Omental fat pad (tissue), 3 donors: ENCODE measurements at regions not wholly inside any gene's neighbourhood (a gene's known extent, or its start where the extent isn't known, plus 50 kb on each side); places are given as distances from the start of the nearest gene placed in this dataset.

ENCODE experiments used
- ATAC-seq: fragments of 150-250 bp; one replicate; pipeline ENCODE4 v1.9.1; 2016; ENCODE audit warnings: mild to moderate bottlenecking, moderate library complexity; ENCODE audit not compliant: low FRiP score
- DNase-seq: peaks from one replicate; pipeline ENCODE4 v3.0.0-alpha.2; 2019; ENCODE audit warnings: low spot score
- TF ChIP-seq, protein P1 (sequence below), 3 donors: fragments of 450-650 bp; IDR thresholded peaks; one replicate each; pipeline ENCODE4 v1.5.1; 2016 to 2017; ENCODE audit warnings: antibody characterized with exemption in 3 of 3, mild to moderate bottlenecking in 3 of 3, moderate library complexity in 2 of 3

DNA sequence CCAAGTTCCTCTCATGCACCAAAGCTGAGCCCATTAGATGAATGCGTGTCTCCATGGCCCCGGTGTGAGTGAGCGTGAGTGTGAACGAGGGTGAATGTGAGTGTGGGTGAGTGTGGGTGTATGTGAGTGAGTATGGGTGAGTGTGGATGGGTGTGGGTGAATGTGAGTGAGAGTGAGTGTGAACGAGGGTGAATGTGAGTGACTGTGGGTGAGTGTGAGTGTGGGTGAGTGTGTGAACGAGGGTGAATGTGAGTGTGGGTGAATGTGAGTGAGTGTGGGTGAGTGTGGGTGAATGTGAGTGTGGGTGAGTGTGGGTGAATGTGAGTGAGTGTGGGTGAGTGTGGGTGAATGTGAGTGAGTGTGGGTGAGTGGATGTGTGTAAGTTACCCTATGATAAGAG lies 1521.8 kb upstream of the TENM3 start:
- ATAC-seq (no peak), DNase-seq (no peak)
- TF ChIP-seq, protein P1, sequence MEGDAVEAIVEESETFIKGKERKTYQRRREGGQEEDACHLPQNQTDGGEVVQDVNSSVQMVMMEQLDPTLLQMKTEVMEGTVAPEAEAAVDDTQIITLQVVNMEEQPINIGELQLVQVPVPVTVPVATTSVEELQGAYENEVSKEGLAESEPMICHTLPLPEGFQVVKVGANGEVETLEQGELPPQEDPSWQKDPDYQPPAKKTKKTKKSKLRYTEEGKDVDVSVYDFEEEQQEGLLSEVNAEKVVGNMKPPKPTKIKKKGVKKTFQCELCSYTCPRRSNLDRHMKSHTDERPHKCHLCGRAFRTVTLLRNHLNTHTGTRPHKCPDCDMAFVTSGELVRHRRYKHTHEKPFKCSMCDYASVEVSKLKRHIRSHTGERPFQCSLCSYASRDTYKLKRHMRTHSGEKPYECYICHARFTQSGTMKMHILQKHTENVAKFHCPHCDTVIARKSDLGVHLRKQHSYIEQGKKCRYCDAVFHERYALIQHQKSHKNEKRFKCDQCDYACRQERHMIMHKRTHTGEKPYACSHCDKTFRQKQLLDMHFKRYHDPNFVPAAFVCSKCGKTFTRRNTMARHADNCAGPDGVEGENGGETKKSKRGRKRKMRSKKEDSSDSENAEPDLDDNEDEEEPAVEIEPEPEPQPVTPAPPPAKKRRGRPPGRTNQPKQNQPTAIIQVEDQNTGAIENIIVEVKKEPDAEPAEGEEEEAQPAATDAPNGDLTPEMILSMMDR (IDR thresholded peaks at IDR 0.05) = no peak

DNA sequence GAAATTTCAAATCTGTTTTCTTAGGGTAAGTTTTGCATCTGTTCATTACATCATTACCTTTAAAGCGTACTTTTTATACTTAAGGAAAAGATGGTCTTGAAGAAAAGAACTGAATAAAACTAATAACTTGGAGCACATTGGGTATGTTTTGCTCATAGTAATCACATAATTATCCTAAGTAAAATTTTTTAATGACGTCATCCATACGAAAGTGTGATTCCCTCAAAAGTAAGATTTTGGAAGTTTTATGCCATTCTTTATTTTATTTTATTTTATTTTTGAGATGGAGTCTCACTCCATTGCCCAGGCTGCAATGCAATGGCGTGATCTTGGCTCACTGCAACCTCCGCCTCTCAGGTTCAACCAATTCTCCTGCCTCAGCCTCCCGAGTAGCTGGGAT lies 1516.6 kb upstream of the TENM3 start:
- no peak for ATAC-seq
- TF ChIP-seq, protein P1 (IDR thresholded peaks at IDR 0.05) = no peak

DNA sequence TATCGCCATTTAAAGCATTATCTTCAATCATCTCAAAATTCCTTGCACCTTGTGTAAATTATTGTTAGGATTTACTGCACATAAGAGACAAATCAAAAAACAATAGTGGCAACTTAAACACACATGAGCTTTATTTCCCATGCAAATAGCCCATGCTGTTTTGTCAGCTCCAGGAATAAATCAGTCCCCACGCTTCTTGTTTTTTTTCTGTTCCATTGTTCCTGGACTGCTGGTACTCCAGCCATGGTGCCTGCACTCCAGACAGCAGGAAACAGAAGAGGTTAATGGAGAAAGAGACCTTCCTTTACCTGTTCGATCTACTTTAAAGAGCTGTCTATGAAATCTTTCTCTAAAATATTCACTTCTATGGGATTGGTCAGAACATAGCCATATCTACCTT lies 1515.7 kb upstream of the TENM3 start:
- no peak for ATAC-seq
- no peak for DNase-seq

More for the DNA sequence above, 1516.6 kb upstream of the TENM3 start:
- no peak for DNase-seq

DNA sequence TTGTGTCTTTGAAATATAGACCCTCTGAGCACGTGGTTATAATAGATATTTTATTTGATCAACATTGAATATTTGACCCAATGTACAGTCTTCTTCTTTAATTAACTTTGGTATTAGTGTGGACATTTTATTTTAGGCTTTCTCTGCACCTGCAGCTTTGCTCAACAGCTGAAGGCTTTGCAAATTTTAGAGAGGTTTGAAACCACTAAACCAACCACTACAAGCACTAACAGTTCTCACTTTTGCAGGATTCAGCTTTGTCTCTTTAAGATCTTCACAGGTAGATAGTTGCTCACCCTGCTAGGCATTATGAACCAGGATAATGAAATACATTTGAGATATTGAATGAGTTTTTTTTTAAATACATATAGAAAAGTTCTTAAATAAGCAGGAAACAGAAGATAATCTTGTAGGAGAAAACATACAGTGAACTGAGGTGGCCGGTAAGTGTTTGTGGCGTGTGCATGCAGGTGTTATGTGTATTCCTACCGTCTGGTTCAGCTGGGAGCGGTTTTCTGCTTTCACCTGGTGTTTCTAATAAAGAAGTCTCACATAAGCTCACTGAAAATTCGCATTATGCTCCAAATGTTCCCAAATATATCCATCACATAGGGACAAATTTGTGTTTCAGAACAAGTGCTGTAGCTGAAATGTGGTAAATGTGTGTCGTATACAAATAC lies 1508.3 kb upstream of the TENM3 start:
- ATAC-seq (no peak), DNase-seq (no peak)
- TF ChIP-seq, protein P1 (IDR thresholded peaks at IDR 0.05) = no peak

More for the DNA sequence above, 1515.7 kb upstream of the TENM3 start:
- TF ChIP-seq, protein P1 (IDR thresholded peaks at IDR 0.05) = no peak

DNA sequence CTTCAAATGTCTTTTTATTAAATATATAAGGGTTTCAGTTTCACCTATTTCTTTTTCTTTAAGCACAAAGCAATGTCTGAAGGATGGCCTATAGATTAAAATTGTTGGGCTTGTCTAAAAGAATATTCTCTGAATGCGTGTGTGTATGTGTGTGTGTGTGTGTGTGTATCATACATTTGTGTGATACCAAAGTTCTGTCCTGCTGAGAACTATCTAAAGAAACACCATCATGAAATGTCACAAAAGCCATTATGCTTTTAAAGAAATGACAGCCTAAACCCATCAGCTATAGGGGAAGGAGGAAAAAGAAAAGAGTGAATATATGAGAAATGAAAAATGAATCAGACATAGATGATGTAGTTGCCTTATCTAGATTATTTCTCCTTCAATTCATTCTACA lies 1501.5 kb upstream of the TENM3 start:
- no peak for DNase-seq
- TF ChIP-seq, protein P1 (IDR thresholded peaks at IDR 0.05) = no peak
- no peak for ATAC-seq

GRCh38 chr4:180745019-180745418 lies 1498.2 kb upstream of the TENM3 start:
- DNase-seq (no peak), ATAC-seq (no peak)
- TF ChIP-seq, protein P1 (IDR thresholded peaks at IDR 0.05) = no peak

DNA sequence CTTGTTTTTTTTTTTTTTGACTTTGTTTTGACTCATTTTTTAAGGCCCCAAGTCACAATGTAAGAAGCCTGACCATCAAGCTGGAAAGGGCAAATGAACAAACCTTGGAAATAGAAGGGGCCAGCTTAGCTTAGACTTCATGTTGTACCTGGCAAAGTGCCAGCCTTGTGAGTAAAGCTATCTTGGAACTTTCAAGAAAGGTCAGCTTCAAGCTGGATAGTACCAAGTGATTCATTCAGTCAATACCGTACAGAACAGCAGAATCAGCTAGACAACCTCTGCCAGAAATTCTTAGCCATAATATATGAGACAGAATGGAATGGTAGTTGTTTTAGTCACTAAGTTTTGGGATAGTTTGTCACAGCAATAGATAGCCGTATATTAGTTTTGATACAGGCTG lies 1492.2 kb upstream of the TENM3 start:
- no peak for DNase-seq
- TF ChIP-seq, protein P1 (IDR thresholded peaks at IDR 0.05) = no peak
- no peak for ATAC-seq
